Esophagus muscularis mucosa (tissue), 4 donors: ENCODE measurements at regions not wholly inside any gene's neighbourhood (a gene's known extent, or its start where the extent isn't known, plus 50 kb on each side); places are given as distances from the start of the nearest gene placed in this dataset.

ENCODE experiments used
- EP300 ChIP-seq: sonication (generic); formaldehyde crosslinking; IDR thresholded peaks from one replicate; pipeline ENCODE4 v1.6.1; 2017; ENCODE audit warnings: antibody characterized with exemption
- POLR2A ChIP-seq: fragments of 450-650 bp; IDR thresholded peaks from one replicate; pipeline ENCODE4 v1.6.1; 2017; ENCODE audit warnings: antibody characterized with exemption, moderate library complexity, mild to moderate bottlenecking, low read depth
- POLR2AphosphoS5 ChIP-seq, 2 donors: sonication (generic); formaldehyde crosslinking; IDR thresholded peaks; one replicate each; pipeline ENCODE4 v1.6.1; 2017; ENCODE audit warnings: antibody characterized with exemption in 2 of 2
- TF ChIP-seq, protein P1 (sequence below), 3 experiments: fragments of 200-600 bp in 2 of 3; fragments of 450-650 bp in 1 of 3; sonication (generic) in 2 of 3; IDR thresholded peaks; one replicate each; pipeline ENCODE4 v1.5.1; 2017 to 2019; ENCODE audit warnings: antibody characterized with exemption in 3 of 3, mild to moderate bottlenecking in 2 of 3, moderate library complexity in 1 of 3

DNA sequence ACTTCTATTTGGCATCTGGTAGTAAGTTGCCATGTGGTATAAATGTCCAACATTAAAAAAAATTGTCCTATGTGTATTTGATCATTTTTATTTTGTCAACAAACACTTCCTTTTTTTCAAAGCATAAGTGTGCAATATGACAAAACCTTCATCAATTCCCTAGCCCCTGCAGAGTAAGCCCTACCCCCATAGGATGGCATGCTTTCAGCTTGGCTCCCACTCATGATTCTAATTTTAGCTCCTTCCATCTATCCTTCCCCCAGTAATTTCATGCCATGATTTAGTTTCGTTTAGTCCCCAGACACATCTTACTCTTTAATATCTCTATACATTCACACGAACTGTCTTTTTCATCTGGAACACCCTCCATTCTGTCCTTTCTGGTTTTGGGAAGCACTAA lies 250.6 kb upstream of the RAG2 start:
- TF ChIP-seq, protein P1, sequence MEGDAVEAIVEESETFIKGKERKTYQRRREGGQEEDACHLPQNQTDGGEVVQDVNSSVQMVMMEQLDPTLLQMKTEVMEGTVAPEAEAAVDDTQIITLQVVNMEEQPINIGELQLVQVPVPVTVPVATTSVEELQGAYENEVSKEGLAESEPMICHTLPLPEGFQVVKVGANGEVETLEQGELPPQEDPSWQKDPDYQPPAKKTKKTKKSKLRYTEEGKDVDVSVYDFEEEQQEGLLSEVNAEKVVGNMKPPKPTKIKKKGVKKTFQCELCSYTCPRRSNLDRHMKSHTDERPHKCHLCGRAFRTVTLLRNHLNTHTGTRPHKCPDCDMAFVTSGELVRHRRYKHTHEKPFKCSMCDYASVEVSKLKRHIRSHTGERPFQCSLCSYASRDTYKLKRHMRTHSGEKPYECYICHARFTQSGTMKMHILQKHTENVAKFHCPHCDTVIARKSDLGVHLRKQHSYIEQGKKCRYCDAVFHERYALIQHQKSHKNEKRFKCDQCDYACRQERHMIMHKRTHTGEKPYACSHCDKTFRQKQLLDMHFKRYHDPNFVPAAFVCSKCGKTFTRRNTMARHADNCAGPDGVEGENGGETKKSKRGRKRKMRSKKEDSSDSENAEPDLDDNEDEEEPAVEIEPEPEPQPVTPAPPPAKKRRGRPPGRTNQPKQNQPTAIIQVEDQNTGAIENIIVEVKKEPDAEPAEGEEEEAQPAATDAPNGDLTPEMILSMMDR (IDR thresholded peaks at IDR 0.05): no peak
- TF ChIP-seq POLR2A (no peak), POLR2AphosphoS5 (IDR thresholded peaks at IDR 0.05) (no peak), EP300 (no peak)
